Testis (tissue), 2 donors: ENCODE measurements at regions not wholly inside any gene's neighbourhood (a gene's known extent, or its start where the extent isn't known, plus 50 kb on each side); places are given as distances from the start of the nearest gene placed in this dataset.

Source experiments
- CTCF ChIP-seq, 3 experiments: fragments of 450-650 bp in 2 of 3; fragments of 200-600 bp in 1 of 3; sonication (generic) in 1 of 3; IDR thresholded peaks; one replicate each; pipeline ENCODE4 v1.5.1; 2016 to 2019; ENCODE audit warnings: antibody characterized with exemption in 3 of 3, mild to moderate bottlenecking in 2 of 3, moderate library complexity in 1 of 3
- POLR2A ChIP-seq: fragments of 450-650 bp; IDR thresholded peaks from one replicate; pipeline ENCODE4 v1.6.1; 2017; ENCODE audit warnings: antibody characterized with exemption, mild to moderate bottlenecking, moderate library complexity

- TF ChIP-seq CTCF (IDR thresholded peaks at IDR 0.05), result no peak
- TF ChIP-seq POLR2A, result no peak
Measured at GRCh38 chr3:162014284-162014683, 517.7 kb downstream of the OTOL1 start.
